ENCODE measurements at regions not wholly inside any gene's neighbourhood (a gene's known extent, or its start where the extent isn't known, plus 50 kb on each side); places are given as distances from the start of the nearest gene placed in this dataset.

DNA sequence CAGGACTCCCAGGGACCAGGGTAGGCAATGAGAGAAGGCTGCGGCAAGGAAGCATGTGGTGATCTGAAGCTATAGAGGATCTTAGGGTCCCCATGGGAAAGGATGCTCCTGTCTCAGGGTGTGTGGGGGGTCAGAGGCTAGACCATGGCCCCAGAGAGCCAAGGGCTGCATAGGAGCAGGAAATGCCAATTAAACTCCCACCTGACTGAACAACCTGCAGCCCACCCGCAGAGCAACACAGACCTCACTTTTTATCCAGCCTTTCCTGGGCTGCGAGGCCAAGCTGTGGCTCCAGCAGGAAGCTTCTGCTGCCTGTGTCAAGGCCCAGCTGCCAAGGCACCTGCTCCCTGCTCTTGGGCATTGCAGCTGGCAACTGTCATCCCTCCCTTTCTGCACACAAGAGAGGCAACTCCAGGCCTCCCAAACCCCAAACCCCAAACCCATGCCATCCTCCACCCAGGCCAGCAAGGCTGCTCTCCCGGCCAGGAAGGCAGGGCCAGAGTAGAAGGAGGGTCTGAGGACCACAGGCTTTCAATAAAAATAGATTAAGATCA is 290.1 kb downstream of the FOXO1 start:
- CTCF ChIA-PET = no interaction called here
- Histone ChIP-seq H3K27ac (ENCODE audit: extremely low read depth, low read depth, low read length) (no peak overlapping the region), H3K36me3 (ENCODE audit: control insufficient read depth in 2 of 2, insufficient read depth in 1 of 2, low read length in 2 of 2) (no peaks in the 10 kb centered on the region), H3K9me3 (ENCODE audit: control insufficient read depth, insufficient read depth, low read depth, low read length) (no peaks in the 10 kb centered on the region), H3K4me3 (ENCODE audit: low read depth, low read length) (no peak overlapping the region), H3K4me1 (ENCODE audit: control insufficient read depth, insufficient read depth, low read length) (no peaks in the 10 kb centered on the region)
- TF ChIP-seq ZNF10 (tag by site-specific recombination; IDR thresholded peaks at IDR 0.05) (no peak), YY2 (tag by site-specific recombination; IDR thresholded peaks at IDR 0.05) (no peak), ZNF433 (tag by site-specific recombination; IDR thresholded peaks at IDR 0.05; ENCODE audit: low read depth) (no peak), FEZF1 (tag by site-specific recombination; IDR thresholded peaks at IDR 0.05) (no peak), ZNF830 (tag by site-specific recombination; IDR thresholded peaks at IDR 0.05; ENCODE audit: low read depth) (no peak), ZNF664 (tag by site-specific recombination; IDR thresholded peaks at IDR 0.05) (no peak), ZNF324 (tag by site-specific recombination; IDR thresholded peaks at IDR 0.05) (no peak), ZFP37 (tag by site-specific recombination; IDR thresholded peaks at IDR 0.05) (no peak)
- TF ChIP-seq, protein P1, sequence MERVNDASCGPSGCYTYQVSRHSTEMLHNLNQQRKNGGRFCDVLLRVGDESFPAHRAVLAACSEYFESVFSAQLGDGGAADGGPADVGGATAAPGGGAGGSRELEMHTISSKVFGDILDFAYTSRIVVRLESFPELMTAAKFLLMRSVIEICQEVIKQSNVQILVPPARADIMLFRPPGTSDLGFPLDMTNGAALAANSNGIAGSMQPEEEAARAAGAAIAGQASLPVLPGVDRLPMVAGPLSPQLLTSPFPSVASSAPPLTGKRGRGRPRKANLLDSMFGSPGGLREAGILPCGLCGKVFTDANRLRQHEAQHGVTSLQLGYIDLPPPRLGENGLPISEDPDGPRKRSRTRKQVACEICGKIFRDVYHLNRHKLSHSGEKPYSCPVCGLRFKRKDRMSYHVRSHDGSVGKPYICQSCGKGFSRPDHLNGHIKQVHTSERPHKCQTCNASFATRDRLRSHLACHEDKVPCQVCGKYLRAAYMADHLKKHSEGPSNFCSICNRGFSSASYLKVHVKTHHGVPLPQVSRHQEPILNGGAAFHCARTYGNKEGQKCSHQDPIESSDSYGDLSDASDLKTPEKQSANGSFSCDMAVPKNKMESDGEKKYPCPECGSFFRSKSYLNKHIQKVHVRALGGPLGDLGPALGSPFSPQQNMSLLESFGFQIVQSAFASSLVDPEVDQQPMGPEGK (tag by site-specific recombination; IDR thresholded peaks at IDR 0.05) = no peak
- TF ChIP-seq, protein P2, sequence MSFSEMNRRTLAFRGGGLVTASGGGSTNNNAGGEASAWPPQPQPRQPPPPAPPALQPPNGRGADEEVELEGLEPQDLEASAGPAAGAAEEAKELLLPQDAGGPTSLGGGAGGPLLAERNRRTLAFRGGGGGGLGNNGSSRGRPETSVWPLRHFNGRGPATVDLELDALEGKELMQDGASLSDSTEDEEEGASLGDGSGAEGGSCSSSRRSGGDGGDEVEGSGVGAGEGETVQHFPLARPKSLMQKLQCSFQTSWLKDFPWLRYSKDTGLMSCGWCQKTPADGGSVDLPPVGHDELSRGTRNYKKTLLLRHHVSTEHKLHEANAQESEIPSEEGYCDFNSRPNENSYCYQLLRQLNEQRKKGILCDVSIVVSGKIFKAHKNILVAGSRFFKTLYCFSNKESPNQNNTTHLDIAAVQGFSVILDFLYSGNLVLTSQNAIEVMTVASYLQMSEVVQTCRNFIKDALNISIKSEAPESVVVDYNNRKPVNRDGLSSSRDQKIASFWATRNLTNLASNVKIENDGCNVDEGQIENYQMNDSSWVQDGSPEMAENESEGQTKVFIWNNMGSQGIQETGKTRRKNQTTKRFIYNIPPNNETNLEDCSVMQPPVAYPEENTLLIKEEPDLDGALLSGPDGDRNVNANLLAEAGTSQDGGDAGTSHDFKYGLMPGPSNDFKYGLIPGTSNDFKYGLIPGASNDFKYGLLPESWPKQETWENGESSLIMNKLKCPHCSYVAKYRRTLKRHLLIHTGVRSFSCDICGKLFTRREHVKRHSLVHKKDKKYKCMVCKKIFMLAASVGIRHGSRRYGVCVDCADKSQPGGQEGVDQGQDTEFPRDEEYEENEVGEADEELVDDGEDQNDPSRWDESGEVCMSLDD (tag by site-specific recombination; IDR thresholded peaks at IDR 0.05) = no peak
- TF ChIP-seq, protein P3, sequence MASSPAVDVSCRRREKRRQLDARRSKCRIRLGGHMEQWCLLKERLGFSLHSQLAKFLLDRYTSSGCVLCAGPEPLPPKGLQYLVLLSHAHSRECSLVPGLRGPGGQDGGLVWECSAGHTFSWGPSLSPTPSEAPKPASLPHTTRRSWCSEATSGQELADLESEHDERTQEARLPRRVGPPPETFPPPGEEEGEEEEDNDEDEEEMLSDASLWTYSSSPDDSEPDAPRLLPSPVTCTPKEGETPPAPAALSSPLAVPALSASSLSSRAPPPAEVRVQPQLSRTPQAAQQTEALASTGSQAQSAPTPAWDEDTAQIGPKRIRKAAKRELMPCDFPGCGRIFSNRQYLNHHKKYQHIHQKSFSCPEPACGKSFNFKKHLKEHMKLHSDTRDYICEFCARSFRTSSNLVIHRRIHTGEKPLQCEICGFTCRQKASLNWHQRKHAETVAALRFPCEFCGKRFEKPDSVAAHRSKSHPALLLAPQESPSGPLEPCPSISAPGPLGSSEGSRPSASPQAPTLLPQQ (tag by site-specific recombination; IDR thresholded peaks at IDR 0.05) = no peak
- TF ChIP-seq, protein P4, sequence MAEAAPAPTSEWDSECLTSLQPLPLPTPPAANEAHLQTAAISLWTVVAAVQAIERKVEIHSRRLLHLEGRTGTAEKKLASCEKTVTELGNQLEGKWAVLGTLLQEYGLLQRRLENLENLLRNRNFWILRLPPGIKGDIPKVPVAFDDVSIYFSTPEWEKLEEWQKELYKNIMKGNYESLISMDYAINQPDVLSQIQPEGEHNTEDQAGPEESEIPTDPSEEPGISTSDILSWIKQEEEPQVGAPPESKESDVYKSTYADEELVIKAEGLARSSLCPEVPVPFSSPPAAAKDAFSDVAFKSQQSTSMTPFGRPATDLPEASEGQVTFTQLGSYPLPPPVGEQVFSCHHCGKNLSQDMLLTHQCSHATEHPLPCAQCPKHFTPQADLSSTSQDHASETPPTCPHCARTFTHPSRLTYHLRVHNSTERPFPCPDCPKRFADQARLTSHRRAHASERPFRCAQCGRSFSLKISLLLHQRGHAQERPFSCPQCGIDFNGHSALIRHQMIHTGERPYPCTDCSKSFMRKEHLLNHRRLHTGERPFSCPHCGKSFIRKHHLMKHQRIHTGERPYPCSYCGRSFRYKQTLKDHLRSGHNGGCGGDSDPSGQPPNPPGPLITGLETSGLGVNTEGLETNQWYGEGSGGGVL (tag by site-specific recombination; IDR thresholded peaks at IDR 0.05) = no peak
- POLR2A ChIA-PET = no interaction called here

DNA sequence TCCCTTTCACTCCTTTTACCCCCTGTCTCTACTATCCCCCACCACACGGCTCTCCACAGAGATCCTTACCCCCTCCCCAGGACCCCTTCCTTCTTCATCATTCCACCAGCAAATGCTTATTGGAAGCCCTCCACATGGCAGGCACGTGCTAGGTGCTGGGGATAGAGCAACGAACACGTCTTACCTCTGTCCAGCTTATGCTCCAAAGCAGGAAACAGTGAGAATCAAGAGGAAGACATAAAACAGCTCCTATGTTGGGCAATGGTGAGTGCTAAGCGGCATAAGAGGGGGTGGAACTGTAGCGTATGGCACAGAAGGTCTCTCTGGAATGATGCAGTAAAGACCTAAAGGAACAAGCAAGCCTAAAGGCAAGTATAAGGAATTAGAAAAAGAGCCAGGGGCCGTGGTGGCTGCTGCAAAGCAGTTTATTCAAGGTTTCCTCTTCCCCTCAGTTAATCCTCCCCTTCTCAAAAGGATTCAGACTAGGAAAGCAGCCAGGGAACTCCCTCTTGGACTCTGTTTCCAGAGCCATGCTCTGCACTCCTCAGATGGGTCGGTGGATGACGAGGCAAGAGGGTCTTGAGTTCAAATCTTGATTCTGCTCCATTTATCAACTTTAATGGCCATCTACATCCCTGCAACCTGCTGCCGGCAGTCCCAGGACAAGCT is 289.4 kb downstream of the FOXO1 start:
- H3K4me1 ChIP-seq (ENCODE audit: control insufficient read depth, insufficient read depth, low read length) = no peaks in the 10 kb centered on the region
- no peaks in the 10 kb centered on the region for H3K36me3 ChIP-seq (ENCODE audit: control insufficient read depth in 2 of 2, insufficient read depth in 1 of 2, low read length in 2 of 2)
- ChIA-PET CTCF (no interaction called here), POLR2A (no interaction called here)
- H3K9me3 ChIP-seq (ENCODE audit: control insufficient read depth, insufficient read depth, low read depth, low read length) = no peaks in the 10 kb centered on the region
- H3K4me3 ChIP-seq (ENCODE audit: low read depth, low read length) = no peak overlapping the region
- H3K27ac ChIP-seq (ENCODE audit: extremely low read depth, low read depth, low read length) = no peak overlapping the region
- TF ChIP-seq SCRT2 (tag by site-specific recombination; IDR thresholded peaks at IDR 0.05) = no peak
- TF ChIP-seq ZNF404 (tag by site-specific recombination; IDR thresholded peaks at IDR 0.05) = no peak
- TF ChIP-seq GFI1B (tag by site-specific recombination; IDR thresholded peaks at IDR 0.05) = no peak
- TF ChIP-seq ZNF366 (tag by site-specific recombination; conservative IDR thresholded peaks at IDR 0.05) = no peak
- no peak for TF ChIP-seq EGR2 (tag by site-specific recombination; IDR thresholded peaks at IDR 0.05; ENCODE audit: low read depth)
- no peak for TF ChIP-seq ZNF660 (tag by site-specific recombination; IDR thresholded peaks at IDR 0.05)
- TF ChIP-seq, protein P5, sequence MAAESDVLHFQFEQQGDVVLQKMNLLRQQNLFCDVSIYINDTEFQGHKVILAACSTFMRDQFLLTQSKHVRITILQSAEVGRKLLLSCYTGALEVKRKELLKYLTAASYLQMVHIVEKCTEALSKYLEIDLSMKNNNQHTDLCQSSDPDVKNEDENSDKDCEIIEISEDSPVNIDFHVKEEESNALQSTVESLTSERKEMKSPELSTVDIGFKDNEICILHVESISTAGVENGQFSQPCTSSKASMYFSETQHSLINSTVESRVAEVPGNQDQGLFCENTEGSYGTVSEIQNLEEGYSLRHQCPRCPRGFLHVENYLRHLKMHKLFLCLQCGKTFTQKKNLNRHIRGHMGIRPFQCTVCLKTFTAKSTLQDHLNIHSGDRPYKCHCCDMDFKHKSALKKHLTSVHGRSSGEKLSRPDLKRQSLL (tag by site-specific recombination; IDR thresholded peaks at IDR 0.05) = no peak
- no peak for TF ChIP-seq ZNF341 (tag by site-specific recombination; IDR thresholded peaks at IDR 0.05; ENCODE audit: low read depth)
- TF ChIP-seq ZNF23 (tag by site-specific recombination; IDR thresholded peaks at IDR 0.05; ENCODE audit: borderline replicate concordance) = no peak
- TF ChIP-seq ZNF302 (tag by site-specific recombination; IDR thresholded peaks at IDR 0.05; ENCODE audit: low read depth) = no peak
- no peak for TF ChIP-seq ZNF221 (tag by site-specific recombination; IDR thresholded peaks at IDR 0.05; ENCODE audit: borderline replicate concordance)
- TF ChIP-seq ZNF140 (tag by site-specific recombination; IDR thresholded peaks at IDR 0.05) = no peak
- no peak for TF ChIP-seq ZNF548 (tag by site-specific recombination; IDR thresholded peaks at IDR 0.05)
